ENCODE measurements at regions not wholly inside any gene's neighbourhood (a gene's known extent, or its start where the extent isn't known, plus 50 kb on each side); places are given as distances from the start of the nearest gene placed in this dataset.
A peak's percentile ranks its signal among the peaks of the same experiment; 100 is the strongest.

DNA sequence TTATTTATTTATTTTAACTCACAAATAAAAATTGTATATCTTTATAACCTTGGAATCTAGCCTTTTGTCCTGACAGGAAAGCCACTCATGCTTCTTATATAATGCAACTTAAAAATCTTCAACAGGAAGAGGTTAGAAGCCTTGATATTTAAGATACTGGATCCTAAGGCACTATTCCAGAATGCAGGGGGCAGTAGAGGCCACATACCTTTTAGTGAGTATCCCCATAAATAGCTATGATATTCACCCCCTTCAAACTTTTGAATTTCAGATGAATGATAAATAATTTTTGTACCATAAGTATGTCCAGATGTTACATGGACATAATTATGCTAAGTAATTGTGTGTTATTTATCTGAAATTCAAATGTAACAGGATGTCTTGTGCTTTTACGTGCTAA is 592.7 kb upstream of the VRK2 start:
- no peak overlapping the region for H2BK20ac ChIP-seq (ENCODE audit: low read length)
- H4K20me1 ChIP-seq (replicated peaks in 1 of 2; ENCODE audit: control insufficient read depth in 1 of 2, insufficient read depth in 2 of 2, low read length in 2 of 2) = no peaks in the 10 kb centered on the region
- no peak overlapping the region for H4K91ac ChIP-seq (replicated peaks; ENCODE audit: insufficient read length, low read length)
- TF ChIP-seq NRF1 (IDR thresholded peaks at IDR 0.05; ENCODE audit: low read depth, low read length) = no peak
- TF ChIP-seq TEAD4 (IDR thresholded peaks at IDR 0.05; ENCODE audit: low read depth, low read length) = peak; percentile 37; the same call in 1 of the 2 replicates
- TF ChIP-seq CHD2 (IDR thresholded peaks at IDR 0.05; ENCODE audit: low read length) = no peak
- TF ChIP-seq, protein P1, sequence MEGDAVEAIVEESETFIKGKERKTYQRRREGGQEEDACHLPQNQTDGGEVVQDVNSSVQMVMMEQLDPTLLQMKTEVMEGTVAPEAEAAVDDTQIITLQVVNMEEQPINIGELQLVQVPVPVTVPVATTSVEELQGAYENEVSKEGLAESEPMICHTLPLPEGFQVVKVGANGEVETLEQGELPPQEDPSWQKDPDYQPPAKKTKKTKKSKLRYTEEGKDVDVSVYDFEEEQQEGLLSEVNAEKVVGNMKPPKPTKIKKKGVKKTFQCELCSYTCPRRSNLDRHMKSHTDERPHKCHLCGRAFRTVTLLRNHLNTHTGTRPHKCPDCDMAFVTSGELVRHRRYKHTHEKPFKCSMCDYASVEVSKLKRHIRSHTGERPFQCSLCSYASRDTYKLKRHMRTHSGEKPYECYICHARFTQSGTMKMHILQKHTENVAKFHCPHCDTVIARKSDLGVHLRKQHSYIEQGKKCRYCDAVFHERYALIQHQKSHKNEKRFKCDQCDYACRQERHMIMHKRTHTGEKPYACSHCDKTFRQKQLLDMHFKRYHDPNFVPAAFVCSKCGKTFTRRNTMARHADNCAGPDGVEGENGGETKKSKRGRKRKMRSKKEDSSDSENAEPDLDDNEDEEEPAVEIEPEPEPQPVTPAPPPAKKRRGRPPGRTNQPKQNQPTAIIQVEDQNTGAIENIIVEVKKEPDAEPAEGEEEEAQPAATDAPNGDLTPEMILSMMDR (IDR thresholded peaks at IDR 0.05; ENCODE audit: control extremely low read depth in 1 of 3, insufficient read depth in 1 of 3, low read depth in 1 of 3, low read length in 3 of 3) = peak in 1 of 3 experiments; percentile 50; a peak in 2 of 4 replicates
- TF ChIP-seq, protein P2, sequence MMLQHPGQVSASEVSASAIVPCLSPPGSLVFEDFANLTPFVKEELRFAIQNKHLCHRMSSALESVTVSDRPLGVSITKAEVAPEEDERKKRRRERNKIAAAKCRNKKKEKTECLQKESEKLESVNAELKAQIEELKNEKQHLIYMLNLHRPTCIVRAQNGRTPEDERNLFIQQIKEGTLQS (IDR thresholded peaks at IDR 0.05; ENCODE audit: insufficient read depth, low read depth, low read length) = no peak
- peak; percentile 22 to 25 for TF ChIP-seq RAD21 (IDR thresholded peaks at IDR 0.05 in 1 of 2, conservative IDR thresholded peaks at IDR 0.05 in 1 of 2; ENCODE audit: low read depth in 2 of 2, low read length in 2 of 2)
- H3K18ac ChIP-seq (ENCODE audit: extremely low read depth, low read length) = no peak overlapping the region
- no peaks in the 10 kb centered on the region for H3K79me1 ChIP-seq (ENCODE audit: low read depth, low read length)
- H2BK12ac ChIP-seq (ENCODE audit: low read depth, low read length) = no peak overlapping the region
- H3K9me3 ChIP-seq (ENCODE audit: insufficient read depth in 2 of 2, low read depth in 1 of 2, low read length in 1 of 2) = no peaks in the 10 kb centered on the region
- H3K9ac ChIP-seq (replicated peaks in 1 of 4; ENCODE audit: extremely low read depth in 1 of 4, low read depth in 3 of 4, low read length in 3 of 4) = no peak overlapping the region
- no peak for DNase-seq (ENCODE audit: low read depth in 1 of 2, low spot score in 2 of 2)
- no peak overlapping the region for H2BK15ac ChIP-seq (ENCODE audit: low read length)
- no peak overlapping the region for H4K5ac ChIP-seq (ENCODE audit: insufficient read length, low read depth, low read length)
- H3K4me3 ChIP-seq (ENCODE audit: extremely low read depth in 1 of 4, insufficient read depth in 2 of 4, low read depth in 3 of 4, low read length in 4 of 4) = no peak overlapping the region
- no peaks in the 10 kb centered on the region for H3K36me3 ChIP-seq (ENCODE audit: control insufficient read depth in 2 of 4, insufficient read depth in 4 of 4, low read length in 3 of 4)
- H3K4me1 ChIP-seq (replicated peaks in 1 of 4; ENCODE audit: control insufficient read depth in 3 of 4, insufficient read depth in 4 of 4, low read length in 3 of 4) = no peaks in the 10 kb centered on the region
- no peaks in the 10 kb centered on the region for H3K79me2 ChIP-seq (ENCODE audit: control insufficient read depth in 1 of 2, insufficient read depth in 2 of 2, low read length in 2 of 2)
- H3K14ac ChIP-seq (ENCODE audit: insufficient read length) = no peak overlapping the region
- H3K27ac ChIP-seq (ENCODE audit: low read depth, low read length) = no peak overlapping the region
- no peak overlapping the region for H2BK120ac ChIP-seq (replicated peaks; ENCODE audit: low read depth, low read length)
- no peak for FAIRE-seq
- CTCF ChIA-PET (ENCODE audit: partially characterized antibody) = interaction anchor here (0.8 to 2.0 kb wide), 14 partner anchors 9 to 44 kb away, joined by 3 to 8 read pairs (median 4); no protein-coding TSS in a partner anchor
- no peaks in the 10 kb centered on the region for H3K23me2 ChIP-seq (ENCODE audit: low read depth, low read length)
- 70% methylated on average over 1 of the region's 1 CpG; no CpG with 5 or more reads in 1 of the 2 experiments for WGBS, 2 experiments (ENCODE audit: extremely low coverage in 1 of 2, insufficient coverage in 1 of 2, insufficient read length in 1 of 2, insufficient replicate concordance in 2 of 2, low coverage in 1 of 2, low lambda C conversion rate in 2 of 2, missing lambda C conversion rate in 1 of 2)
- no peak overlapping the region for H3K4me2 ChIP-seq (ENCODE audit: insufficient read depth in 1 of 2, low read depth in 2 of 2, low read length in 2 of 2)
- no peaks in the 10 kb centered on the region for H3K27me3 ChIP-seq (replicated peaks in 1 of 4; ENCODE audit: control insufficient read depth in 3 of 4, extremely low read depth in 1 of 4, insufficient read depth in 3 of 4, low read length in 3 of 4)
- no peak overlapping the region for H2BK5ac ChIP-seq (ENCODE audit: low read depth, low read length)
- H3K4ac ChIP-seq (replicated peaks; ENCODE audit: insufficient read length, low read depth, low read length) = no peak overlapping the region
- no peak overlapping the region for H3K23ac ChIP-seq (ENCODE audit: insufficient read length)
- H2AFZ ChIP-seq (ENCODE audit: low read length) = no peak overlapping the region
- no peak overlapping the region for H3K56ac ChIP-seq (replicated peaks; ENCODE audit: insufficient read length, low read depth, low read length)
- no peak overlapping the region for H4K8ac ChIP-seq (ENCODE audit: extremely low read depth, insufficient read depth, low read length)
- no peak overlapping the region for H2AK5ac ChIP-seq (ENCODE audit: low read depth, low read length)
- POLR2A ChIA-PET (ENCODE audit: partially characterized antibody) = no interaction called here

Measured in H1 (cell line).